A673 (cell line): ENCODE measurements at regions not wholly inside any gene's neighbourhood (a gene's known extent, or its start where the extent isn't known, plus 50 kb on each side); places are given as distances from the start of the nearest gene placed in this dataset.

ENCODE experiments used
- EZH2 ChIP-seq: fragments of 200-600 bp; sonication (generic); IDR thresholded peaks from 2 replicates; pipeline ENCODE4 v1.6.1; 2017; ENCODE audit warnings: borderline replicate concordance, low read depth, mild to moderate bottlenecking, mixed read lengths, antibody characterized with exemption, low read length; ENCODE audit not compliant: poor library complexity, severe bottlenecking
- TF ChIP-seq, protein P1 (sequence below): fragments of 300-800, 200-600 bp; sonication (generic); conservative IDR thresholded peaks from 2 replicates; pipeline ENCODE4 v1.5.1; 2017; ENCODE audit warnings: low read depth, mild to moderate bottlenecking, antibody characterized with exemption, low read length, moderate library complexity, mixed read lengths

- TF ChIP-seq, protein P1, sequence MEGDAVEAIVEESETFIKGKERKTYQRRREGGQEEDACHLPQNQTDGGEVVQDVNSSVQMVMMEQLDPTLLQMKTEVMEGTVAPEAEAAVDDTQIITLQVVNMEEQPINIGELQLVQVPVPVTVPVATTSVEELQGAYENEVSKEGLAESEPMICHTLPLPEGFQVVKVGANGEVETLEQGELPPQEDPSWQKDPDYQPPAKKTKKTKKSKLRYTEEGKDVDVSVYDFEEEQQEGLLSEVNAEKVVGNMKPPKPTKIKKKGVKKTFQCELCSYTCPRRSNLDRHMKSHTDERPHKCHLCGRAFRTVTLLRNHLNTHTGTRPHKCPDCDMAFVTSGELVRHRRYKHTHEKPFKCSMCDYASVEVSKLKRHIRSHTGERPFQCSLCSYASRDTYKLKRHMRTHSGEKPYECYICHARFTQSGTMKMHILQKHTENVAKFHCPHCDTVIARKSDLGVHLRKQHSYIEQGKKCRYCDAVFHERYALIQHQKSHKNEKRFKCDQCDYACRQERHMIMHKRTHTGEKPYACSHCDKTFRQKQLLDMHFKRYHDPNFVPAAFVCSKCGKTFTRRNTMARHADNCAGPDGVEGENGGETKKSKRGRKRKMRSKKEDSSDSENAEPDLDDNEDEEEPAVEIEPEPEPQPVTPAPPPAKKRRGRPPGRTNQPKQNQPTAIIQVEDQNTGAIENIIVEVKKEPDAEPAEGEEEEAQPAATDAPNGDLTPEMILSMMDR: no peak
- TF ChIP-seq EZH2: no peak
Measured at GRCh38 chr2:158878003-158878402, 82.9 kb downstream of the DAPL1 start.
